WTC11 (cell line): ENCODE measurements at regions not wholly inside any gene's neighbourhood (a gene's known extent, or its start where the extent isn't known, plus 50 kb on each side); places are given as distances from the start of the nearest gene placed in this dataset.

Experiments used
- ATAC-seq: fragments of 200-7000 bp; cut with Tn5 transposase; 2 replicates; pipeline ENCODE4 v1.10.0; 2021; ENCODE audit warnings: mild to moderate bottlenecking, moderate library complexity
- CTCF ChIA-PET: fragments of 300-600 bp; sonication (Branson Sonifier 250); formaldehyde crosslinking; loops from one replicate; lab custom pipeline; 2021; ENCODE audit warnings: antibody characterized with exemption; lab: Charles Lee
- POLR2A ChIA-PET: fragments of 350-600 bp; sonication (Branson Sonifier 250); formaldehyde crosslinking; loops from one replicate; lab custom pipeline; 2021; ENCODE audit warnings: antibody characterized with exemption; lab: Charles Lee
- DNase-seq: peaks from one replicate; pipeline ENCODE4 v3.0.0; 2021; ENCODE audit warnings: low spot score
- H3K27ac Mint-ChIP-seq: 2 replicates; pipeline ENCODE4 v1.8.0; 2021; ENCODE audit warnings: mixed read lengths
- H3K27me3 Mint-ChIP-seq: 2 replicates; pipeline ENCODE4 v1.8.0; 2021; ENCODE audit warnings: low read depth, mild to moderate bottlenecking, moderate library complexity, mixed read lengths
- H3K36me3 Mint-ChIP-seq: 2 replicates; pipeline ENCODE4 v1.8.0; 2021; ENCODE audit warnings: mixed read lengths
- H3K4me1 Mint-ChIP-seq: 2 replicates; pipeline ENCODE4 v1.8.0; 2022; ENCODE audit warnings: mixed read lengths
- H3K4me3 Mint-ChIP-seq: 2 replicates; pipeline ENCODE4 v1.8.0; 2021; ENCODE audit warnings: mild to moderate bottlenecking, moderate library complexity, mixed read lengths
- H3K9me3 Mint-ChIP-seq: 2 replicates; pipeline ENCODE4 v1.8.0; 2021; ENCODE audit warnings: mixed read lengths
- ATF1 ChIP-seq: sonication (generic); formaldehyde crosslinking; IDR thresholded peaks from 2 replicates; pipeline ENCODE4 v1.8.1; 2023; ENCODE audit warnings: mild to moderate bottlenecking, moderate library complexity, missing genetic modification reagents
- CTCF ChIP-seq: fragments of 200-600 bp; IDR thresholded peaks from 2 replicates; pipeline ENCODE4 v1.8.0; 2022; ENCODE audit warnings: antibody characterized with exemption
- MYBL2 ChIP-seq: sonication (generic); formaldehyde crosslinking; IDR thresholded peaks from 2 replicates; pipeline ENCODE4 v1.8.1; 2023; ENCODE audit warnings: mild to moderate bottlenecking, moderate library complexity, missing genetic modification reagents
- NR3C1 ChIP-seq: sonication (generic); formaldehyde crosslinking; conservative IDR thresholded peaks from 2 replicates; pipeline ENCODE4 v1.8.1; 2023; ENCODE audit warnings: low read depth, mild to moderate bottlenecking, missing genetic modification reagents
- TEAD1 ChIP-seq: sonication (generic); formaldehyde crosslinking; IDR thresholded peaks from 2 replicates; pipeline ENCODE4 v1.8.0; 2022; ENCODE audit warnings: mild to moderate bottlenecking, missing genetic modification reagents
- TP53 ChIP-seq: sonication (generic); formaldehyde crosslinking; IDR thresholded peaks from 2 replicates; pipeline ENCODE4 v1.8.1; 2023; ENCODE audit warnings: mild to moderate bottlenecking, missing genetic modification reagents
- USF1 ChIP-seq: sonication (generic); formaldehyde crosslinking; IDR thresholded peaks from 2 replicates; pipeline ENCODE4 v1.8.0; 2022; ENCODE audit warnings: mild to moderate bottlenecking, missing genetic modification reagents
- ZNF317 ChIP-seq: sonication (generic); formaldehyde crosslinking; IDR thresholded peaks from 2 replicates; pipeline ENCODE4 v1.8.1; 2023; ENCODE audit warnings: low read depth, mild to moderate bottlenecking, moderate library complexity, missing genetic modification reagents, borderline replicate concordance
- ZNF512 ChIP-seq: sonication (generic); formaldehyde crosslinking; IDR thresholded peaks from 2 replicates; pipeline ENCODE4 v1.8.1; 2022; ENCODE audit warnings: missing genetic modification reagents, borderline replicate concordance
- ZNF671 ChIP-seq: fragments of 250-450 bp; sonication (Bioruptor Pico); IDR thresholded peaks from 2 replicates; pipeline ENCODE4 v1.8.0; 2021; ENCODE audit warnings: mild to moderate bottlenecking
- TF ChIP-seq, protein P1 (sequence below): sonication (generic); formaldehyde crosslinking; IDR thresholded peaks from 2 replicates; pipeline ENCODE4 v1.8.0; 2023; ENCODE audit warnings: missing genetic modification reagents
- TF ChIP-seq, protein P2 (sequence below): sonication (generic); formaldehyde crosslinking; conservative IDR thresholded peaks from 2 replicates; pipeline ENCODE4 v1.8.1; 2023; ENCODE audit warnings: mild to moderate bottlenecking, low read depth, missing genetic modification reagents, moderate library complexity
- TF ChIP-seq, protein P3 (sequence below): sonication (generic); formaldehyde crosslinking; IDR thresholded peaks from 2 replicates; pipeline ENCODE4 v1.8.0; 2022; ENCODE audit warnings: mild to moderate bottlenecking, missing genetic modification reagents
- TF ChIP-seq, protein P4 (sequence below): sonication (generic); formaldehyde crosslinking; IDR thresholded peaks from 2 replicates; pipeline ENCODE4 v1.8.1; 2023; ENCODE audit warnings: mild to moderate bottlenecking, missing genetic modification reagents
- TF ChIP-seq, protein P5 (sequence below): sonication (generic); formaldehyde crosslinking; IDR thresholded peaks from 2 replicates; pipeline ENCODE4 v1.8.0; 2022; ENCODE audit warnings: mild to moderate bottlenecking, missing genetic modification reagents

DNA sequence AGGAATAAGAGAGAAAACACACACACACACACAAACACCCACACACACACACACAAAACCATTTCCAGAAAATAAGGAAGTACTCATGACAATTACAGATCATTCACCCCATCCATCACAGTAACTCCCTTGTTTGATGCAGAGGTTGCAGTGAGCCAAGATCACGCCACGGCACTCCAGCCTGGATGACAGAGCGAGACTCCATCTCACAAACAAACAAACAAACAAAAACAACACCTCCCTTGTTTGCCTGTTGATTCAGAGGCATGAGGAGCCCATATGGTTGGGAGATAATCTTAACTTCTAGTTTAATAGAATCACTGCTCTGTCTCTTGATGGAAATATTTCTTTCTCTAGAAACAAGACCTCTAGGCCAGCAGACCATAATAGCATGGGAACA lies 2043.5 kb upstream of the AGA start (continued):
- TF ChIP-seq ZNF512 (CRISPR knock-in tag) (no peak), ATF1 (CRISPR knock-in tag) (no peak), NR3C1 (CRISPR knock-in tag) (no peak), MYBL2 (CRISPR knock-in tag) (no peak), TP53 (CRISPR knock-in tag) (no peak), ZNF317 (CRISPR knock-in tag) (no peak)
- TF ChIP-seq, protein P1, sequence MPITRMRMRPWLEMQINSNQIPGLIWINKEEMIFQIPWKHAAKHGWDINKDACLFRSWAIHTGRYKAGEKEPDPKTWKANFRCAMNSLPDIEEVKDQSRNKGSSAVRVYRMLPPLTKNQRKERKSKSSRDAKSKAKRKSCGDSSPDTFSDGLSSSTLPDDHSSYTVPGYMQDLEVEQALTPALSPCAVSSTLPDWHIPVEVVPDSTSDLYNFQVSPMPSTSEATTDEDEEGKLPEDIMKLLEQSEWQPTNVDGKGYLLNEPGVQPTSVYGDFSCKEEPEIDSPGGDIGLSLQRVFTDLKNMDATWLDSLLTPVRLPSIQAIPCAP (CRISPR knock-in tag): no peak
- TF ChIP-seq, protein P2, sequence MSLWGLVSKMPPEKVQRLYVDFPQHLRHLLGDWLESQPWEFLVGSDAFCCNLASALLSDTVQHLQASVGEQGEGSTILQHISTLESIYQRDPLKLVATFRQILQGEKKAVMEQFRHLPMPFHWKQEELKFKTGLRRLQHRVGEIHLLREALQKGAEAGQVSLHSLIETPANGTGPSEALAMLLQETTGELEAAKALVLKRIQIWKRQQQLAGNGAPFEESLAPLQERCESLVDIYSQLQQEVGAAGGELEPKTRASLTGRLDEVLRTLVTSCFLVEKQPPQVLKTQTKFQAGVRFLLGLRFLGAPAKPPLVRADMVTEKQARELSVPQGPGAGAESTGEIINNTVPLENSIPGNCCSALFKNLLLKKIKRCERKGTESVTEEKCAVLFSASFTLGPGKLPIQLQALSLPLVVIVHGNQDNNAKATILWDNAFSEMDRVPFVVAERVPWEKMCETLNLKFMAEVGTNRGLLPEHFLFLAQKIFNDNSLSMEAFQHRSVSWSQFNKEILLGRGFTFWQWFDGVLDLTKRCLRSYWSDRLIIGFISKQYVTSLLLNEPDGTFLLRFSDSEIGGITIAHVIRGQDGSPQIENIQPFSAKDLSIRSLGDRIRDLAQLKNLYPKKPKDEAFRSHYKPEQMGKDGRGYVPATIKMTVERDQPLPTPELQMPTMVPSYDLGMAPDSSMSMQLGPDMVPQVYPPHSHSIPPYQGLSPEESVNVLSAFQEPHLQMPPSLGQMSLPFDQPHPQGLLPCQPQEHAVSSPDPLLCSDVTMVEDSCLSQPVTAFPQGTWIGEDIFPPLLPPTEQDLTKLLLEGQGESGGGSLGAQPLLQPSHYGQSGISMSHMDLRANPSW (CRISPR knock-in tag): no peak

- ATAC-seq (no peak), DNase-seq (no peak)
- H3K27me3 Mint-ChIP-seq: no peaks in the 10 kb centered on the region
- H3K4me3 Mint-ChIP-seq: no peak overlapping the region
- no peak overlapping the region for H3K27ac Mint-ChIP-seq
- no peak for TF ChIP-seq TP53 (CRISPR knock-in tag)
- no peak for TF ChIP-seq TEAD1 (CRISPR knock-in tag)
- TF ChIP-seq, protein P3, sequence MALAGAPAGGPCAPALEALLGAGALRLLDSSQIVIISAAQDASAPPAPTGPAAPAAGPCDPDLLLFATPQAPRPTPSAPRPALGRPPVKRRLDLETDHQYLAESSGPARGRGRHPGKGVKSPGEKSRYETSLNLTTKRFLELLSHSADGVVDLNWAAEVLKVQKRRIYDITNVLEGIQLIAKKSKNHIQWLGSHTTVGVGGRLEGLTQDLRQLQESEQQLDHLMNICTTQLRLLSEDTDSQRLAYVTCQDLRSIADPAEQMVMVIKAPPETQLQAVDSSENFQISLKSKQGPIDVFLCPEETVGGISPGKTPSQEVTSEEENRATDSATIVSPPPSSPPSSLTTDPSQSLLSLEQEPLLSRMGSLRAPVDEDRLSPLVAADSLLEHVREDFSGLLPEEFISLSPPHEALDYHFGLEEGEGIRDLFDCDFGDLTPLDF (CRISPR knock-in tag): no peak
- no peak for TF ChIP-seq USF1 (CRISPR knock-in tag)
- TF ChIP-seq, protein P4, sequence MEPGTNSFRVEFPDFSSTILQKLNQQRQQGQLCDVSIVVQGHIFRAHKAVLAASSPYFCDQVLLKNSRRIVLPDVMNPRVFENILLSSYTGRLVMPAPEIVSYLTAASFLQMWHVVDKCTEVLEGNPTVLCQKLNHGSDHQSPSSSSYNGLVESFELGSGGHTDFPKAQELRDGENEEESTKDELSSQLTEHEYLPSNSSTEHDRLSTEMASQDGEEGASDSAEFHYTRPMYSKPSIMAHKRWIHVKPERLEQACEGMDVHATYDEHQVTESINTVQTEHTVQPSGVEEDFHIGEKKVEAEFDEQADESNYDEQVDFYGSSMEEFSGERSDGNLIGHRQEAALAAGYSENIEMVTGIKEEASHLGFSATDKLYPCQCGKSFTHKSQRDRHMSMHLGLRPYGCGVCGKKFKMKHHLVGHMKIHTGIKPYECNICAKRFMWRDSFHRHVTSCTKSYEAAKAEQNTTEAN (CRISPR knock-in tag): no peak
- TF ChIP-seq ZNF671 (CRISPR knock-in tag): no peak
- TF ChIP-seq CTCF: no peak
- TF ChIP-seq, protein P5, sequence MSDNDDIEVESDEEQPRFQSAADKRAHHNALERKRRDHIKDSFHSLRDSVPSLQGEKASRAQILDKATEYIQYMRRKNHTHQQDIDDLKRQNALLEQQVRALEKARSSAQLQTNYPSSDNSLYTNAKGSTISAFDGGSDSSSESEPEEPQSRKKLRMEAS (CRISPR knock-in tag): no peak
- POLR2A ChIA-PET: no interaction called here
- CTCF ChIA-PET: no interaction called here
- H3K4me1 Mint-ChIP-seq: peaks cover 8% of the 10 kb centered on the region
- H3K36me3 Mint-ChIP-seq: no peaks in the 10 kb centered on the region
- H3K9me3 Mint-ChIP-seq: peaks cover 6% of the 10 kb centered on the region; the same call in 1 of the 2 replicates
Observed at GRCh38 chr4:179486570-179487335, 2044.5 kb upstream of the AGA start.
